GM19438 (cell line): ENCODE measurements at regions not wholly inside any gene's neighbourhood (a gene's known extent, or its start where the extent isn't known, plus 50 kb on each side); places are given as distances from the start of the nearest gene placed in this dataset.
A peak's percentile ranks its signal among the peaks of the same experiment; 100 is the strongest.

Experiments
- ATAC-seq: cut with Tn5 transposase; IDR thresholded peaks from one replicate; pipeline ENCODE4 v1.9.1; 2021; ENCODE audit warnings: low read depth; ENCODE audit not compliant: unreplicated experiment

GRCh38 chr6:71420693-71421328, 132.2 kb downstream of the OGFRL1 start:
- peak; percentile 80 for ATAC-seq

- ATAC-seq: no peak
These were observed 133.0 kb downstream of the OGFRL1 start for GRCh38 chr6:71421611-71422010.

DNA sequence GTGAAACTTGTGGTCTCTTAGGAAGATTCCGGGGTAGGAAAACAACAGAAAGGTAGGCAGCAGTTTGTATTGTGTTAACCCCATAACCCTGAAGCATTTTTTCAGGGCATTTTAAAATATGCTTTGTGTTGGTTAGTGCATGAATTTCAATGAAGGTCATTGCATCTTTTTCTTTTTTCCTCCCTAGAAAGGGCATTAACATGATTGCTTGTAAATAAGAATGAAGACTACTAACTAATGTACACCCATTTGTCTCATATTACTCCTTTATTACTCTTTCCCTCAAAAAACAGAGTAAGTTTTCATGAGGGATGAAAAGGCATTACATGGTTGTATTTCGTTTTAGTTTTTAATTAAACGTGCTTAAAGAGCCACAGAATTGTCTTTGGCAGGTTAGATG, 141.4 kb downstream of the OGFRL1 start:
- no peak for ATAC-seq

DNA sequence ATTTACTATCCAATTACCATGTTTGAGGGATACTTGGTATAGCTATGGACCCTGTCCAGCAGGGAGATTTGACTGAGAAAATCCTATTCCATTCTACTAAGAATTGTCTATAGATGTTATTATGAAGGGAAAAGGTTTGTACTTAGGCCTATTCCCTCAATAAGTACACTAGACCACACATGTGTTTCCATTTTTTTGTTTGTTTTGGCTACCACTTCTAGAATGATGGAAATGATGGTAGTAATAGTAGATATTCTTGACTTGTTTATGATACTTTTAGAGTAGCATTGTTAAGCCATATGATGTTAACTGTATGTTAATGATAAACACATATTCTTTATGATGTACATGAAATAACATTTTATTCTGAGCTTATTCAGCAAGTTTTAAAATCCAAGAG, 144.8 kb downstream of the OGFRL1 start:
- no peak for ATAC-seq

- no peak for ATAC-seq
These were observed 155.6 kb downstream of the OGFRL1 start for GRCh38 chr6:71444222-71444621.

GRCh38 chr6:71446057-71446456, 157.4 kb downstream of the OGFRL1 start:
- no peak for ATAC-seq

DNA sequence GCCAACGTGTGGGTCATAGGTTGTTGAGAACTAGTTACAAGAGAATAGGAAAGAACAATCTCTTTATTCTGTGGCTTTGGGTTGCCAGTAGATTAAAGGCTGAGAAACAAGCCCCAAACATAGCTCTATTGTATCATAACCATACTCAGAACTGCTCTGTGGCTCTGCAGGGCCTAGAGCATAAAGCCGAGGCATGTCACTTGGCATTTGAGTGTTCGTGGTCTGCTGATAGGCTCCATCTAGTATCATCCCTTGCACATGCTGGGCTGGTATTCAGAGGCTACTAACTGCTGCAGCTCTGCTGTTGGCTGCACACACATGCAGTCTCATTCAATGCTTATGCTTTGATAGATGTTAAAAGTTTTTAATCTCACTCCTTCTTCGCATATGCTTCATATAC, 157.9 kb downstream of the OGFRL1 start:
- no peak for ATAC-seq

DNA sequence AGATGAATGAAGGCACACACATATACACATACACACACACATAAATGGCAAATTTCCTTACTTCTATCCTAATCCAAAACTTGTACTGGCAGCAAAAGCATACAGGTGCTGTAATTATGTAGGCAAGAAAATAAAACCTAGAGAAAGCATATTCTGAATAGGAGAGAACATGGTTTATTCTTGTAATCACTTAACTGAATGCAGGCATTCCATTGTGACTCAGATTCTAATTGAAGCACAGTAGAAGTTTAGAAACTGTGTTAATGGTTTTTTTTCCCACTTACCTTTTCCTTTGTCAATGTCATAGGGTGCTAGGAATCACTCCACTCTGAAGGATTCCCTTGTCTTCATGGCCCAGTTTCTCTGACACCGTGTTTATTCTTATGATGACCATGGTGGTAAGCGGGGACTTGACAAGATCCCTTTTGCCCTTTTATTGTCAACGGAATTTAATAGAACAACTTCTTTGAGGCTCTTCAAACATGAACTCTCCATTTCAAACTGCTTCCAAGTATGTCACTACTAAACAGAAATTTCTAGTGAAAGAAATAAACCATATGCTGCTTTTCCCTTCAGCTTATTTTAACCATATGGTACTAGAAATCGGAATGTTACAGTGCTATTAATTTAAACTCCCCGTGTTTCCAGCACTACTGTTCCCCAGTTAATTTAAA, 164.2 kb downstream of the OGFRL1 start:
- ATAC-seq: no peak

- ATAC-seq: no peak
These were observed 164.7 kb downstream of the OGFRL1 start for GRCh38 chr6:71453371-71453706.

GRCh38 chr6:71454056-71454455, 165.4 kb downstream of the OGFRL1 start:
- no peak for ATAC-seq

GRCh38 chr6:71457929-71458328, 169.3 kb downstream of the OGFRL1 start:
- ATAC-seq: no peak

- no peak for ATAC-seq
These were observed 170.6 kb downstream of the OGFRL1 start for GRCh38 chr6:71459162-71459561.

DNA sequence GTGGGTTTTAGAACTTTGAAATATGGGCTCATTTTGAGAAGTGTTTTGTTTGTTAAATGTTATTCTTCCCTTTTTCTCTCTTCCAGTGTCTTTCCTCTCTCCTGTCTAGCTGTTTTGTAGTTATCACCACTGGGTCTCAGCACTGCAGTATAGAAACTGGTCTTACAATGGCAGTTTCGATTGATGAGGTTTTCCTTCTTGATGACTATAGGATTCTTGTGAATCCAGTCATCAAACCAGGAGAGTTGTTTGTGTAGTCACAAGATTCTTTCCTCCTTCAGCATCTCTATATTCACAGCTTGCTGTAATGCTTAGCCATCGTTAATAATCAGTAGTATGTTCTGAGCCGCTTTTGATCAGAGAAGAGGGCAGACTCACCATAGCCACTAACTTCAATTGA, 172.3 kb downstream of the OGFRL1 start:
- ATAC-seq: no peak

GRCh38 chr6:71463061-71463460, 174.4 kb downstream of the OGFRL1 start:
- ATAC-seq: no peak

DNA sequence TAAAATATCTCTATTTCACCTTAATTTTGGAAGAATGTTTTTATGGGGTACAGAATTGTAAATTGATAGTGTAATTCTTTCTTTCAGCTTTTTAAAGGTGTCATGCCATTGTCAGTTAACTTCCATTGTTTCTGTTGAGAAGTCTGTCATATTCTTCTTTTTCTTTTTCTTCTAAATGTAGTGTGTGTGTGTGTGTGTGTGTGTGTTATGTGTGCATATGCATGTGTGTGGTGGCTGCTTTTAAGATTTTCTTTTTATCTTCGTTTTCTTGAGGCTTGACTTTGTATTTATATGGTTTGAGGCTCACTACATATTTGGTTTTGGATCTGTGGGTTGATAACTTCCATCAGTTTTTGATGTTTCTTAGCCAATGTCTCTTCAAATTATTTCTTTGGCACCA, 176.5 kb downstream of the OGFRL1 start:
- ATAC-seq: no peak

DNA sequence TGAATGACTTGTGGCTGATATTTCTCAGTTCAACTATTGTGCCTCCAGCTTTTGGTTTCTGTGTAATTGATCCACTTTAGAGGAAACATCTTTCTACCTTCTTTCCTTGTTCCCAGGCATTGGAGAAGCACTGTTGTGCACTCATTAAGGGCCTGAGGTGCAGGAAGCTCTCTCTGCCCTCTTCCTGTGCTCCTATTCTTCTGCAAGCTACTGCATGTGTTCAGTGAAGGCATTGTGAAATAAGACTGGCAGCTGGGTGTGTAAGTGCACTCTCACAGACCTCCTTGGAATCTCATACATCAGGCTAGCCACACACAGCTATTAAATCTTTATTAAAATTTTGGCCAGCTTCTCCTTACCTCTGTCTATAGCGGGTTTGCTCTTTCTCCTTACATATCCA, 177.8 kb downstream of the OGFRL1 start:
- ATAC-seq: no peak

DNA sequence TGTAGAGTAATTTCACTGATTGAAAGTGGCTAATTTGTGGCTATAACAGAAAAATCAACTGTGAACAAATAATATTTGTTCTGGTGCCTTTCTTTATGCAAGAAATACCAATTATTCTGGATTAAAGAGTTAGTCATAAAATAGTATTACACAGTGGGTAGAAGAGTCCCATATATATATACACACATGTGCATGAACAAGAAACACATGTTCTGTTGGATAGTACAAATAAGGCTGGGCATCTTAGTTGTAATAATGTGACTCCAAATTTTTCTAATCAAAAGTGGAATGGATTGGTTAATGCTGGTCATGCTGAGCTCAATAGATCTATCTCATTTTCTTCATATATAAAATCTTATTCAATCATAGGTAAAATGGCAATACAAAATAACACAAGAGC, 179.4 kb downstream of the OGFRL1 start:
- ATAC-seq: no peak

- ATAC-seq: no peak
These were observed 180.5 kb downstream of the OGFRL1 start for GRCh38 chr6:71468841-71469700.

GRCh38 chr6:71471718-71472117, 183.1 kb downstream of the OGFRL1 start:
- no peak for ATAC-seq

DNA sequence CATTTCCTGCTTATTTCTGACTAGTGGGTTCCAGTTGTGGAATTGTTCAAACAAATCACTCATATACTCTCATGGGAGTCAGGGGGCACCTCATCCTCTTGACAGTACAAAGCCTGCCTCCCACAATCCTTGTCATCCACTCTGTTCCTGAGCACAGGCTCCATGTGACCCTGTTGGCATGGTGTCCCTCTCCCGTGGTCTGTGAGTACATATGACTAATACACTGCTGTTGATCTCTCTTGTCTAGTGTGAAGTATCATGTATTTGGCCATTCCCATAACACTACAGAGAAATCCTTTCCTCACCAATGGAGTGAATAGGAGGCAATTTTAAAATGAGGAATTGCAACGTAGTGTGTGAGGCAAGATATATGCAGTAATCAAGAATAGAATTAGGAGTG, 185.3 kb downstream of the OGFRL1 start:
- ATAC-seq: no peak

GRCh38 chr6:71474942-71475341, 186.3 kb downstream of the OGFRL1 start:
- ATAC-seq: no peak

DNA sequence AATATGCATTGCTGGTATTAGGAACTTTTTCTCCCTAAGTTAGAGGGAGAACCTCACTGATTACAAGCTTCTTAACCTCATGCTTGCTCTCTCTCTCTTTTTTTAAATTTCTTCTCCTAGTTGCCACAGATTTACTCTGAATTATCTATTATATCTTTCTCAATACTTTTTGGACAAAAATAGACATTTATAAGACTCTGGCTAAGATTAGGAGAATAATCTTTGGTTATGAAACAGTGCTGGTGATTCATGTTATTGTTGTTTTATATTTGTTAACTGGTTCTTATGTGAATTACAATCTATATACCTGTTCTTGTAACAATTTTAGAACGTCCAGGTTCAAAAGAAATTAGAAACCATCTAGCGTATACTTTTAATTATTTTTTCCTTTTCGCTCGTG, 187.8 kb downstream of the OGFRL1 start:
- ATAC-seq: no peak
